Smooth muscle cell (in vitro differentiated cells): ENCODE measurements at regions not wholly inside any gene's neighbourhood (a gene's known extent, or its start where the extent isn't known, plus 50 kb on each side); places are given as distances from the start of the nearest gene placed in this dataset.

Source experiments
- DNase-seq: peaks from one replicate; lab custom pipeline; 2025; ENCODE audit not compliant: unreplicated experiment; lab: John Stamatoyannopoulos, UW
- H2AFZ ChIP-seq: fragments of 200-600 bp; sonication (generic); 2 replicates; pipeline ENCODE4 v1.6.0; 2016; ENCODE audit warnings: antibody characterized with exemption, low read depth, mild to moderate bottlenecking
- H3F3A ChIP-seq: fragments of 200-600 bp; sonication (generic); 2 replicates; pipeline ENCODE4 v1.6.0; 2017; ENCODE audit warnings: antibody characterized with exemption, low read depth
- H3K27ac ChIP-seq: fragments of 200-600 bp; sonication (generic); 2 replicates; pipeline ENCODE4 v1.5.1; 2016; ENCODE audit warnings: low read depth, mild to moderate bottlenecking
- H3K27me3 ChIP-seq: fragments of 200-600 bp; sonication (generic); 2 replicates; pipeline ENCODE4 v1.6.1; 2016; ENCODE audit warnings: low read depth, mild to moderate bottlenecking
- H3K36me3 ChIP-seq: fragments of 200-600 bp; sonication (generic); 2 replicates; pipeline ENCODE4 v1.5.1; 2016; ENCODE audit warnings: low read depth
- H3K4me1 ChIP-seq: fragments of 200-600 bp; sonication (generic); 2 replicates; pipeline ENCODE4 v1.5.1; 2016; ENCODE audit warnings: low read depth
- H3K4me2 ChIP-seq: fragments of 200-600 bp; sonication (generic); 2 replicates; pipeline ENCODE4 v1.6.0; 2016; ENCODE audit warnings: mild to moderate bottlenecking
- H3K4me3 ChIP-seq: fragments of 200-600 bp; sonication (generic); 2 replicates; pipeline ENCODE4 v1.5.1; 2016; ENCODE audit warnings: mild to moderate bottlenecking
- H3K79me2 ChIP-seq: fragments of 200-600 bp; sonication (generic); 2 replicates; pipeline ENCODE4 v1.6.0; 2016; ENCODE audit warnings: low read depth, mild to moderate bottlenecking
- H3K9ac ChIP-seq: fragments of 200-600 bp; sonication (generic); 2 replicates; pipeline ENCODE4 v1.6.0; 2016; ENCODE audit warnings: low read depth
- H3K9me3 ChIP-seq: fragments of 200-600 bp; sonication (generic); replicated peaks from 2 replicates; pipeline ENCODE4 v1.5.1; 2016; ENCODE audit warnings: low read depth
- H4K20me1 ChIP-seq: fragments of 200-600 bp; sonication (generic); 2 replicates; pipeline ENCODE4 v1.6.0; 2016; ENCODE audit warnings: low read depth
- WGBS: methylation state at CpG from one replicate; pipeline ENCODE4 v1.1.7; 2016; ENCODE audit warnings: low lambda C conversion rate; 5-methylcytosine and 5-hydroxymethylcytosine counted together
- TF ChIP-seq, protein P1 (sequence below): fragments of 200-600 bp; sonication (generic); IDR thresholded peaks from 2 replicates; pipeline ENCODE4 v1.5.1; 2017; ENCODE audit warnings: borderline replicate concordance, mild to moderate bottlenecking, antibody characterized with exemption; ENCODE audit not compliant: insufficient read depth, poor library complexity, severe bottlenecking

DNA sequence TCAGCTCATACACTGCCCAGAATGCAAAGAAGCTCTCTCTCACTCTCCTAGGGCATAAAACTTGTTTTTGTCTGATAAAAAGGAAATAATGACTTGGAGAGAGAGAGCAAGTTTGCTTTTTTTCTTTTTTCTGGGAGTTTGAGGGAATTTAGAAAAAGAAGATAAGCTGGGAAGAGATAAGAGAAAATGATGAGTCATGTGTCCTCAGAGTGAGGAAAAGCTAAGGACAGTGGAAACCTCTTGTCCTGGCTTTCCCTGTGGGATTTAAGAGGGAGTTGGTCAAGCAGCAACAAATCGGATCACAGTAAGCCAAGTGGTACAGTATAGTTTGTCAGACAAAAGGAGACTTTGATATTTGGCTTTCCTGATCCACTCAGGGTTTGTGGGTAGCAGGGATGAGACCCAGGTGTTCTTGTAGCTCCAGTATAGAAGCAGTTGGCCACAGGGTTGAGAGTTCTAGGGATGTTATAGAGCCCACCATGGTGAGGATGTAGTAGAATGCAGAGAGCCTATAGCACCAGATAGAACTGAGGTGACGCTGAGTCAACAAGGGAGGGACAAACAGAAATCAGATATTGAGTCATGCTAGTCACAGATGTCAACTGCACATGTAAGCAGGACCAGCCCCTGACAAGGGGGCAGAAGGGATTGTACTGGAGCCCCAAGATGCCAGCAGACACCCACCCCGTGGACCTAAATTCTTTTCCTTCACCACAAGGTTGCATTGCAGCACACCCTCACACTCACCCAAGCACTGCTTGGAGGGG, 219.3 kb upstream of the TAC1 start:
- Histone ChIP-seq H2AFZ (no peak overlapping the region), H3K27me3 (no peaks in the 10 kb centered on the region), H3K27ac (no peak overlapping the region), H3K79me2 (no peaks in the 10 kb centered on the region), H3K4me1 (peaks cover 4% of the 10 kb centered on the region), H3K9ac (no peak overlapping the region), H3K36me3 (no peaks in the 10 kb centered on the region), H3K9me3 (no peaks in the 10 kb centered on the region), H3F3A (peaks cover 8% of the 10 kb centered on the region), H3K4me3 (no peak overlapping the region), H4K20me1 (no peaks in the 10 kb centered on the region), H3K4me2 (peak overlapping the region; percentile 35)
- 58% methylated on average over 3 of the region's 3 CpGs for WGBS
- DNase-seq: no peak
- TF ChIP-seq, protein P1, sequence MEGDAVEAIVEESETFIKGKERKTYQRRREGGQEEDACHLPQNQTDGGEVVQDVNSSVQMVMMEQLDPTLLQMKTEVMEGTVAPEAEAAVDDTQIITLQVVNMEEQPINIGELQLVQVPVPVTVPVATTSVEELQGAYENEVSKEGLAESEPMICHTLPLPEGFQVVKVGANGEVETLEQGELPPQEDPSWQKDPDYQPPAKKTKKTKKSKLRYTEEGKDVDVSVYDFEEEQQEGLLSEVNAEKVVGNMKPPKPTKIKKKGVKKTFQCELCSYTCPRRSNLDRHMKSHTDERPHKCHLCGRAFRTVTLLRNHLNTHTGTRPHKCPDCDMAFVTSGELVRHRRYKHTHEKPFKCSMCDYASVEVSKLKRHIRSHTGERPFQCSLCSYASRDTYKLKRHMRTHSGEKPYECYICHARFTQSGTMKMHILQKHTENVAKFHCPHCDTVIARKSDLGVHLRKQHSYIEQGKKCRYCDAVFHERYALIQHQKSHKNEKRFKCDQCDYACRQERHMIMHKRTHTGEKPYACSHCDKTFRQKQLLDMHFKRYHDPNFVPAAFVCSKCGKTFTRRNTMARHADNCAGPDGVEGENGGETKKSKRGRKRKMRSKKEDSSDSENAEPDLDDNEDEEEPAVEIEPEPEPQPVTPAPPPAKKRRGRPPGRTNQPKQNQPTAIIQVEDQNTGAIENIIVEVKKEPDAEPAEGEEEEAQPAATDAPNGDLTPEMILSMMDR: no peak

DNA sequence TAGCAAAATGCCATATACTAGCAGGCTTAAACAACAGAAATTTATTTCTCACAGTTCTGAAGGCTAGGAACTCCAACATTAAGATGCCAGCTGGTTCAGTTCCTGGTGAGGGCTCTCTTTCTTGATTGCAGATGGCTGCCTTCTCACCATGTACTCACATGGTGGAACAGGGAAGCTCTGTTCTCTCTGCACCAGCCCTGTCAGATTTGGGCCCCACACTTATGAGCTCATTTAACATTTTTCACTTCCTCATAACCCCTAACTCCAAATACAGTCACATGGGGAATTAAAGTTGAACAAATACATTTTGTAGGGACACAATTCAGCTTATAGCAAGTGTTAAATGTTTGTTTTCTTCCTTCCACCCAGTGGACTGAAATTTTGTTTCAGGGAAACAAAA, 218.6 kb upstream of the TAC1 start:
- no peak for DNase-seq
- TF ChIP-seq, protein P1: no peak
- H2AFZ ChIP-seq: no peak overlapping the region
- no peak overlapping the region for H3K4me3 ChIP-seq
- H3K9ac ChIP-seq: no peak overlapping the region
- H3K4me2 ChIP-seq: no peak overlapping the region
- H3K4me1 ChIP-seq: peaks cover 4% of the 10 kb centered on the region
- no peaks in the 10 kb centered on the region for H4K20me1 ChIP-seq
- peaks cover 8% of the 10 kb centered on the region for H3F3A ChIP-seq
- H3K9me3 ChIP-seq: no peaks in the 10 kb centered on the region
- H3K36me3 ChIP-seq: no peaks in the 10 kb centered on the region
- H3K27me3 ChIP-seq: no peaks in the 10 kb centered on the region
- H3K27ac ChIP-seq: no peak overlapping the region
- no peaks in the 10 kb centered on the region for H3K79me2 ChIP-seq

DNA sequence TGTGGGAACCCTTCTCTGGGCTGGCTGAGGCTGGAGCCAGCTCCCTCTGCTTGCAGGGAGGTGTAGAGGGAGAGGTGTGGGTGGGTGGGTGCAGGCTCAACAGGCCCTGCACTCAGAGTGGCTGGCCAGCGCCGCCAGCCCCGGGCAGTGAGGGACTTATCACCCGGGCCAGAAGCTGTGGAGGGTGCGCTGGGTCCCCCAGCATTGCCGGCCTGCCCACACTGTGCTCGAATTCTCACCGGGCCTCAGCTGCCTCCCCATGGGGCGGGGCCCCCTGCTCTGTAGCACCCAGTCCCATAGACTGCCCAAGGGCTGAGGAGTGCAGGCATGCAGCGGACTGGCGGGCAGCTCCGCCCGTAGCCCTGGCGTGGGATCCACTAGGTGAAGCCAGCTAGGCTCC, 190.7 kb upstream of the TAC1 start:
- no peaks in the 10 kb centered on the region for H3K9me3 ChIP-seq
- no peak overlapping the region for H3K27ac ChIP-seq
- TF ChIP-seq, protein P1: no peak
- H4K20me1 ChIP-seq: no peaks in the 10 kb centered on the region
- H3K79me2 ChIP-seq: no peaks in the 10 kb centered on the region
- H3K4me2 ChIP-seq: no peak overlapping the region
- no peaks in the 10 kb centered on the region for H3F3A ChIP-seq
- H3K27me3 ChIP-seq: no peaks in the 10 kb centered on the region
- 100% methylated on average over 10 of the region's 14 CpGs for WGBS
- DNase-seq: no peak
- no peak overlapping the region for H3K4me3 ChIP-seq
- H2AFZ ChIP-seq: no peak overlapping the region
- no peak overlapping the region for H3K9ac ChIP-seq
- H3K4me1 ChIP-seq: no peaks in the 10 kb centered on the region
- no peaks in the 10 kb centered on the region for H3K36me3 ChIP-seq

DNA sequence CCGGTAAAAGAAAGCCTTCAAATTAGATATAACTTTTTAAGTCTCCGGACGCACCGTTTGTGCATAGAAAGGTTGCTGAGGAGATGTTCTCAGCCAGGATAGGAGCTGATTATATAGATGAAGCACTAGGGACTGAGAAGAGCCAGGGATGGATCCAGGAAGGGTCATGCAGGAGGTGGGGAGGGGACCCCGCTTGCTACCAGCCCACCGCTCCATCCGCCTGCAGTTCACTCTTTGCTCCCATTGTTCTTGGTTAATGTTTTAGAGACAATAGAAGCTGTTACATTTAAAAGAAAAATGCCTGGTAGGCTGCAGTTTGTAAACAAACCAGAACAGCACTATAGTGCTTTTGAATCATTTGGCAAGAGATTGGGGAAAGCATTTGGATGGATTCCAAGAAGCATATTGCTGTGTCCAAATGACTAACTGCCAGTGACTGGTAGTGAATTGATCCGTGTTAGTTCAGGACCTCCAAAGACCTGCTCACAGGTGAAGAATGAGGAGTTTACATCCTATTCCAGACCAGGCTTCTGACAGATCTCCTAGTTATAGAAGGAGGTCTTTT, 175.9 kb upstream of the TAC1 start:
- H3K4me1 ChIP-seq: no peaks in the 10 kb centered on the region
- no peaks in the 10 kb centered on the region for H4K20me1 ChIP-seq
- H3K79me2 ChIP-seq: no peaks in the 10 kb centered on the region
- no peak overlapping the region for H3K4me2 ChIP-seq
- no peaks in the 10 kb centered on the region for H3K9me3 ChIP-seq
- H3K9ac ChIP-seq: no peak overlapping the region
- TF ChIP-seq, protein P1: no peak
- DNase-seq: no peak
- no peaks in the 10 kb centered on the region for H3F3A ChIP-seq
- H3K27me3 ChIP-seq: no peaks in the 10 kb centered on the region
- H2AFZ ChIP-seq: no peak overlapping the region
- H3K27ac ChIP-seq: no peak overlapping the region
- no peak overlapping the region for H3K4me3 ChIP-seq
- H3K36me3 ChIP-seq: no peaks in the 10 kb centered on the region
- WGBS: 89% methylated on average over 8 of the region's 8 CpGs
